Keratinocyte (primary cell): ENCODE measurements at regions not wholly inside any gene's neighbourhood (a gene's known extent, or its start where the extent isn't known, plus 50 kb on each side); places are given as distances from the start of the nearest gene placed in this dataset.
A peak's percentile ranks its signal among the peaks of the same experiment; 100 is the strongest.

Experiments
- CTCF ChIP-seq, 3 experiments: IDR thresholded peaks in 1 of 3; conservative IDR thresholded peaks in 1 of 3; optimal IDR thresholded peaks in 1 of 3; 2 replicates in 2 of 3; 3 replicates in 1 of 3; pipeline versions ENCODE3 to v1.5.1; 2011; ENCODE audit warnings: low read length in 3 of 3, mild to moderate bottlenecking in 3 of 3, moderate library complexity in 2 of 3, control low read depth in 1 of 3, inconsistent platforms in 1 of 3; ENCODE audit not compliant: insufficient read depth in 2 of 3; ENCODE audit errors: extremely low read depth in 1 of 3
- EZH2 ChIP-seq: IDR thresholded peaks from one replicate; pipeline ENCODE4 v1.6.1; 2012; ENCODE audit warnings: inconsistent platforms, mild to moderate bottlenecking, low read length, moderate library complexity

DNA sequence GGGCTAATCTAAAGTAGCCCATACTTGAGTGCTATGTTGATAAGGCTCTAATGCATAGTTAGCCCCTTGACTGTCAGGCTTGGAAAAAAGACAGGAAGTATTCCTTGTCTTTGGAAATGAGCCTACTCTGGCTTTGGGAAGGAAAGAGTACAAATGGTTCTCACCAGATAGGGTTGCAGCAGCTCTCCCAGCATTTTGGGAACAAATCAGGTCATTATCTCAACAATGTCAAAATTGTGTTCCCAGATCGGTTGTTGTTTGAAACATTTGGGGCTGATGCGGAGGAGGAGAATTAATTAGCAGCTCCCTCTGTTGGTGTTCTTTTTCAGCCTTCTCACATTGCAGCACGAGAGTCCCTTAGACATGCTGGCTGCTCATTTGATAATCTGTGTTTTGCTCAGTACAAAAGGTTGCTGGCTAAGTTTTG is 294.7 kb upstream of the DMRT1 start:
- TF ChIP-seq CTCF (optimal IDR thresholded peaks at IDR 0.05 in 1 of 3, IDR thresholded peaks at IDR 0.05 in 1 of 3, conservative IDR thresholded peaks at IDR 0.05 in 1 of 3; ENCODE audit: extremely low read depth in 1 of 3, insufficient read depth in 2 of 3, low read length in 3 of 3) = peak; percentile 20 to 56 (median 29)
- TF ChIP-seq EZH2 = no peak
